ENCODE measurements at regions not wholly inside any gene's neighbourhood (a gene's known extent, or its start where the extent isn't known, plus 50 kb on each side); places are given as distances from the start of the nearest gene placed in this dataset.

- no peaks in the 10 kb centered on the region for H3K27me3 ChIP-seq (ENCODE audit: control insufficient read depth in 4 of 4, insufficient read depth in 4 of 4, low read length in 3 of 4)
- peaks cover 0 to 2% (median 0%) of the 10 kb centered on the region in 4 donors for H3K9me3 ChIP-seq (ENCODE audit: control insufficient read depth in 4 of 4, low read length in 3 of 4)
- H3K9ac ChIP-seq (ENCODE audit: low read depth in 1 of 2, low read length in 2 of 2): no peak overlapping the region
- no peaks in the 10 kb centered on the region for H3K36me3 ChIP-seq (ENCODE audit: control insufficient read depth in 4 of 4, insufficient read depth in 3 of 4, low read depth in 1 of 4, low read length in 3 of 4)
- H3K4me1 ChIP-seq (ENCODE audit: control insufficient read depth in 4 of 4, insufficient read depth in 4 of 4, low read length in 3 of 4): no peaks in the 10 kb centered on the region
- WGBS: 77% methylated on average over 8 of the region's 8 CpGs
- H3K27ac ChIP-seq (ENCODE audit: low read depth in 1 of 2, low read length in 2 of 2): no peak overlapping the region
- DNase-seq (ENCODE audit: low spot score): no peak
- no peak for TF ChIP-seq TAF1 (conservative IDR thresholded peaks at IDR 0.05)
- no peak for TF ChIP-seq EGR1 (IDR thresholded peaks at IDR 0.05; ENCODE audit: low read depth in 2 of 2)
- TF ChIP-seq GABPA (IDR thresholded peaks at IDR 0.05 in 1 of 2, conservative IDR thresholded peaks at IDR 0.05 in 1 of 2): no peak
- TF ChIP-seq NR2F2 (IDR thresholded peaks at IDR 0.05): peak; percentile 94
- TF ChIP-seq MAX (IDR thresholded peaks at IDR 0.05): no peak
- no peak for TF ChIP-seq JUND (IDR thresholded peaks at IDR 0.05)
- TF ChIP-seq FOXA2 (IDR thresholded peaks at IDR 0.05): no peak
- TF ChIP-seq YY1 (IDR thresholded peaks at IDR 0.05): no peak
- TF ChIP-seq ZBTB33 (IDR thresholded peaks at IDR 0.05): no peak
- no peak for TF ChIP-seq SP1 (IDR thresholded peaks at IDR 0.05)
- peak in 1 of 2 donors; percentile 29 for TF ChIP-seq RXRA (IDR thresholded peaks at IDR 0.05)
- TF ChIP-seq CTCF (IDR thresholded peaks at IDR 0.05; ENCODE audit: low read depth, low read length, missing input control): no peak
- no peak overlapping the region for H3K4me3 ChIP-seq (ENCODE audit: low read depth in 1 of 3, low read length in 3 of 3)
Measured at GRCh38 chr12:110794623-110795280, 52.0 kb upstream of the CCDC63 start.

- Histone ChIP-seq H3K27ac (ENCODE audit: low read depth in 1 of 2, low read length in 2 of 2) (no peak overlapping the region), H3K9me3 (ENCODE audit: control insufficient read depth in 4 of 4, low read length in 3 of 4) (peaks cover 0 to 7% (median 2%) of the 10 kb centered on the region in 4 donors), H3K27me3 (ENCODE audit: control insufficient read depth in 4 of 4, insufficient read depth in 4 of 4, low read length in 3 of 4) (no peaks in the 10 kb centered on the region), H3K36me3 (ENCODE audit: control insufficient read depth in 4 of 4, insufficient read depth in 3 of 4, low read depth in 1 of 4, low read length in 3 of 4) (no peaks in the 10 kb centered on the region), H3K4me3 (ENCODE audit: low read depth in 1 of 3, low read length in 3 of 3) (no peak overlapping the region), H3K9ac (ENCODE audit: low read depth in 1 of 2, low read length in 2 of 2) (no peak overlapping the region), H3K4me1 (ENCODE audit: control insufficient read depth in 4 of 4, insufficient read depth in 4 of 4, low read length in 3 of 4) (no peaks in the 10 kb centered on the region)
- no peak for DNase-seq (ENCODE audit: low spot score)
- TF ChIP-seq YY1 (IDR thresholded peaks at IDR 0.05) (no peak), GABPA (IDR thresholded peaks at IDR 0.05 in 1 of 2, conservative IDR thresholded peaks at IDR 0.05 in 1 of 2) (no peak), SP1 (IDR thresholded peaks at IDR 0.05) (no peak), ATF3 (IDR thresholded peaks at IDR 0.05) (no peak), MAX (IDR thresholded peaks at IDR 0.05) (no peak), CTCF (IDR thresholded peaks at IDR 0.05; ENCODE audit: low read depth, low read length, missing input control) (no peak), RXRA (IDR thresholded peaks at IDR 0.05) (no peak), REST (IDR thresholded peaks at IDR 0.05) (no peak), HNF4G (IDR thresholded peaks at IDR 0.05) (no peak), EGR1 (IDR thresholded peaks at IDR 0.05; ENCODE audit: low read depth in 2 of 2) (no peak), NR2F2 (IDR thresholded peaks at IDR 0.05) (no peak), JUND (IDR thresholded peaks at IDR 0.05) (no peak), HNF4A (conservative IDR thresholded peaks at IDR 0.05) (no peak), RAD21 (IDR thresholded peaks at IDR 0.05) (no peak), FOXA1 (IDR thresholded peaks at IDR 0.05) (no peak), ZBTB33 (IDR thresholded peaks at IDR 0.05) (no peak), FOXA2 (IDR thresholded peaks at IDR 0.05) (no peak)
- WGBS: 95% methylated on average over 8 of the region's 8 CpGs
Measured at GRCh38 chr12:110796952-110797351, 49.8 kb upstream of the CCDC63 start.
